ENCODE measurements at regions not wholly inside any gene's neighbourhood (a gene's known extent, or its start where the extent isn't known, plus 50 kb on each side); places are given as distances from the start of the nearest gene placed in this dataset.

- TF ChIP-seq CTCF (IDR thresholded peaks at IDR 0.05; ENCODE audit: poor library complexity, severe bottlenecking) (no peak), SMC3 (conservative IDR thresholded peaks at IDR 0.05; ENCODE audit: poor library complexity) (no peak)
Observed at GRCh38 chr12:131391399-131391798, 319.5 kb upstream of the SFSWAP start.

All from neural cell (in vitro differentiated cells).